Stimulated activated naive B cell treated with anti-CD40 and anti-IgM and Interleukin-4, amounts not matched to agents 10 μg/mL and 1 μg/mL and 100 μg/mL, for 72 hours (primary cell): ENCODE measurements at regions not wholly inside any gene's neighbourhood (a gene's known extent, or its start where the extent isn't known, plus 50 kb on each side); places are given as distances from the start of the nearest gene placed in this dataset.

ENCODE experiments used
- ATAC-seq, 2 donors: fragments of 150-1000 bp; cut with Tn5 transposase; replicated peaks; 2 replicates each; pipeline ENCODE4 v1.10.0; 2021; ENCODE audit warnings: moderate library complexity in 1 of 2
- DNase-seq: peaks from one replicate; pipeline ENCODE4 v3.0.0; 2021
- H3K27ac Mint-ChIP-seq: one replicate; pipeline ENCODE4 v1.8.0; 2022; ENCODE audit warnings: mild to moderate bottlenecking, mixed read lengths
- H3K27me3 Mint-ChIP-seq, 2 donors: one replicate each; pipeline ENCODE4 v1.8.0; 2022; ENCODE audit warnings: mixed read lengths in 2 of 2
- H3K36me3 Mint-ChIP-seq, 2 donors: one replicate each; pipeline ENCODE4 v1.8.0; 2022; ENCODE audit warnings: mixed read lengths in 2 of 2, mild to moderate bottlenecking in 1 of 2
- H3K4me1 Mint-ChIP-seq, 2 donors: one replicate each; pipeline ENCODE4 v1.8.0; 2022; ENCODE audit warnings: mixed read lengths in 2 of 2, mild to moderate bottlenecking in 1 of 2
- H3K4me3 Mint-ChIP-seq, 2 donors: one replicate each; pipeline ENCODE4 v1.8.0; 2022; ENCODE audit warnings: mild to moderate bottlenecking in 2 of 2, mixed read lengths in 2 of 2, moderate library complexity in 1 of 2
- H3K9me3 Mint-ChIP-seq, 2 donors: one replicate each; pipeline ENCODE4 v1.8.0; 2022; ENCODE audit warnings: mixed read lengths in 2 of 2, mild to moderate bottlenecking in 1 of 2

DNA sequence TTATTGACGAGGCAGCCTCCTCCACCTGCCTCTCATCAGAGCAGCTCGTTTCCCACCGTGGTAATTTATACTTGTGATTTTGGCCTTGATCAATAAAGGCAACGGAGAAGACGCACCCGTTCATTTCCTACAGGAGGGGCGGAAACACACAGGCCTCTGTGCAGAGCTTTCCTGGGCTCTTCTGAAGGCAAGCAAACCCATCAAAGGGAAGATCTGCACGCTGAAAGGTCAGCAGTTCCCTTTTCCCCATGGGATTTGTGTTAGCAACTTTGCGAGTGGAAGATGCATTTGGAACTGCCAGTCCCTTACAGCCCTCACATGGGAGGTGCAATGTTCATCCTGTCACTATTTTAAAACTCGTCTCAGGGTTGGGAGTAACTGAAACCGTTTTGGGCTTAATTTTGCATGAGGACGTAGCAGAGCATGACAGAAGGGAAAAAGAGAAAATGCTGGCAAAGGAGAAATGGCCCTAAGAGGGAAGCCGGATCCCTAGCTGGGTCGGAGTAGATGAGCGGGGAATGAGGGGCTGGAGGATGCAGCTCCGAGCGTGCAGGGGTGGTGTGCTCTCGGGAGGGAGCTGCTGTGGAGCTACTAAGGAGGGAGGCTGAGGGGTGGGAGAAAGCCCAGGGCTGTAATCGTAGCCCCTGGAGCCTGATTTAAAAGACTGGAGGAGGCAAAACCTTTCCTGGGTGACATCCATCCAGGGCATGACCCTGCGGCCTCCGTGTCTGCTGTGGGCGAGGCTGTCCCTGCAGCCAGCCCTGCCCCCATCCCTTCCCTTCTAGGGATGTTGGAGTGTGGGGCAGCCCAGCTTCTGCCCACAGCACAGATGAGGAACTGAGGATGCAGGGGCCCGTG, 111.1 kb upstream of the FAM20C start:
- Mint-ChIP-seq H3K4me1 (peaks cover 0 to 3% of the 10 kb centered on the region in 2 donors), H3K27me3 (peaks cover 7 to 27% of the 10 kb centered on the region in 2 donors), H3K4me3 (no peak overlapping the region), H3K27ac (no peak overlapping the region), H3K36me3 (no peaks in the 10 kb centered on the region), H3K9me3 (no peaks in the 10 kb centered on the region)
- ATAC-seq (no peak), DNase-seq (no peak)

DNA sequence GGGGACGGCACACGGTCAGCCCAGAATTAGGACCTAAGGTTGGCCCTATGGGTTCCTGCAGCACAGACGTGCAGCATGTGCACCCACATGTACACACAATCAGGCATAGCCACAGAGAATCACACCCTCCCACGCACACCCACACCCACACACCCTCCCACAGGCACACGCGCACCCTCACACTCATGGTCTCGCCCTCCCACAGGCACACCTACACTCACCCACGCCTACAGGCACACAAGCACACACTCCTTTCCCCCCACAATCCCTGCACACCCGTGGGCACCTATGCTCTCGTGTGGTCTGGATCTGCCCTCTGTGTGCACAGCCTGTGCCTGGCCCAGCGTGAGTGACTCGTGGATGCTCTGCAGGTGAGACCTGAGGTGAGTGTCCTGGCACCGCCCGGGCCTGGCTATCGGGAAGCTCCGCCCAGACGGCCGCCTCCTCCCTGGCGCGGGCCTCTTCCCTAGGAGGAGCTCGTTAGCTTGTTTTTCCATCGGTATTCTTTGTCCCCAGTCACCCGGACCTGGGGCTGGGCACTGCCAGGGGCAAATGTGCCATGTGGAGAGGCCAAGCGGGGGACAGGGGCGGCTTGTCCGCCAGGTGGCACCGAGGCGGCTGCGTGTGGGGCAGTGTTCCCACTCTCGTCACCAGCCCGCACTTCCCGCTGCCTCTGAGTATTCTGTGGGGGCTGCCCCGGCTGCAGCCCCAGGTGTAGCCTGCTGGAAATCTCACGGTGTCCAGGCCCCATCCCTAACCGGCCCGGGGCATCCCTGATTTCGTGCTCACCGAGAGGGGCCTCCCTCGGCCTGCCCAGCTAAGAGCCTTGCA, 110.2 kb upstream of the FAM20C start:
- peaks cover 0 to 3% of the 10 kb centered on the region in 2 donors for H3K4me1 Mint-ChIP-seq
- H3K27ac Mint-ChIP-seq = no peak overlapping the region
- ATAC-seq = no peak
- DNase-seq = no peak
- no peaks in the 10 kb centered on the region for H3K36me3 Mint-ChIP-seq
- no peak overlapping the region for H3K4me3 Mint-ChIP-seq
- no peaks in the 10 kb centered on the region for H3K9me3 Mint-ChIP-seq
- peaks cover 7 to 29% of the 10 kb centered on the region in 2 donors for H3K27me3 Mint-ChIP-seq

DNA sequence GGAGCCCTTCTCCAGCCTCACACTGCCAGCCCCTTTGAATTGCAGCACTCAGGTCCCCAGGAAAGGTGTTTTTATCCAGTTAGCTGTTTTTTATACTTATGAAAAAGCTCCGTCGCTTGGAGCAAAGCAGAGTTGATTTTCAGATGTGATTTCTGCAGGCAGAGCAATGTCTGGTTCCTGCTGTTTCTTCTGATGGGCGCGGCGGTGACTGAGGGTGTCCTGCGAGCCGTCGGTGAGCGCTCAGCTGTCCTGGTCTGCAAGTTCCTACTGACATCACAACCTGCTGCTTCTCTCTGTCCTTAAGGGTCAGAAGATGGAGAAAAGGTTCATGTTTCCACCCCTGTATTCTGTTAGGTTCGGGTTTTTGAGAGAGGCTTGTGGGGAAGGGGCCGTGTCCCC, 109.6 kb upstream of the FAM20C start:
- Mint-ChIP-seq H3K4me1 (peaks cover 0 to 3% of the 10 kb centered on the region in 2 donors), H3K27ac (no peak overlapping the region), H3K36me3 (no peaks in the 10 kb centered on the region), H3K27me3 (peaks cover 7 to 29% of the 10 kb centered on the region in 2 donors), H3K4me3 (no peak overlapping the region), H3K9me3 (no peaks in the 10 kb centered on the region)
- ATAC-seq (no peak), DNase-seq (no peak)

DNA sequence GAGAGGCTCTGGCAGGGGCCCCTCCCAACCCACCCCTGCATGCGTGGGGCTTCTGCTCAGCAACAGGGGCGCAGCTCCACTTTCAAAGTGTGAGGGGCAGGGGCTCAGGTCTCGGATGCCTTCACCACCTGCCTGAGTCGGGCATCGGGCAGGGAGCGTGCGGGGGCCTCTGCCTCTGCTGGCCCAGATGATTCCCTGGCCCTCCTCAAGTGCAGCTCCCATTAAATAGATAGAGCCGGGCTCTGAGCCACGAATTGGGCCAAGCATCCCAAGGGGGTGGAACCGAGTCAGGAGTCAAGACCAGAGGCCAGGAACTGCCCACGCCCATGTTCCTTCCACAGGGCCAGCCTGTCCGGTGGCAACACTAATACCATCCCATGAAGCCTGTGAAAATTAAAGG, 108.9 kb upstream of the FAM20C start:
- no peak for DNase-seq
- peaks cover 0 to 3% of the 10 kb centered on the region in 2 donors for H3K4me1 Mint-ChIP-seq
- ATAC-seq = no peak
- no peak overlapping the region for H3K27ac Mint-ChIP-seq
- H3K4me3 Mint-ChIP-seq = no peak overlapping the region
- no peaks in the 10 kb centered on the region for H3K9me3 Mint-ChIP-seq
- peaks cover 7 to 29% of the 10 kb centered on the region in 2 donors for H3K27me3 Mint-ChIP-seq
- no peaks in the 10 kb centered on the region for H3K36me3 Mint-ChIP-seq

DNA sequence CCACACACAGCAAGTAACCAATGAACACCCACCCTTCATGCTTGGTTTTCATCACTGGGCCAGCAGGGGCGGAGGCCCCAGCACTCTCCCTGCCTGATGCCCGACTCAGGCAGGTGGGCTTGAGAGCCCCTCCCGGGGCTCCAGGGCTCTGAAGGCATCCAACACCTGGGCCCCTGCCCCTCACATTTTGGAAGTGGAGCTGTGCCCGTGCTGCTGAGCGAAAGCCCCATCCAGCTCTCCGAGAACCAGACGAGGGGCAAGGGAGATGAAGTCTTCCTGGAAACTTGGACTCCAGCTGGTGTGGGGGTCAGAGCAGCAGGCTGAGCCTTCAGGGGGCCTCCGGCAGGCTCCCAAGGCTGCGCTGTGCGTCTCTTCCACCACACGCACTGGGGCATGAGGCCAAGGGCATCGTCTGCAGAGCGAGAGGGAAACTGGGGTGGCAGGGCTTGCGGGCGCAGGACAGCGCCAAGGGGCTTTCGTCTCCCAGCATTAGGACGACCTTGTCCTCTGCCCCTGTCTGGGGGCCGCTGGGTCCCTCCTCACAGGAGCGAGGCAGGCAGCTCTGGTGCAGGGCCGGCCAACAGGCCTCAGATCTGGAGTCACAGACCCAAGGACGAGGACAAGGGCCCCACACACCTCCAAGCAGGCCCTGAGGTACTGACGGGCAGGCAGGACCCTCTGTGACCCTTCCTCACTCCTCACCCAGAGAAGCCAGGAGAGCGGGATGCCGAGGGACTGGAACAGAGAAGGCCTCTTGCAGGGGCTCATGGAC, 108.3 kb upstream of the FAM20C start:
- no peak for ATAC-seq
- Mint-ChIP-seq H3K27me3 (peaks cover 7 to 29% of the 10 kb centered on the region in 2 donors), H3K4me3 (no peak overlapping the region), H3K36me3 (no peaks in the 10 kb centered on the region), H3K9me3 (no peaks in the 10 kb centered on the region), H3K4me1 (peaks cover 5 to 7% of the 10 kb centered on the region in 2 donors), H3K27ac (no peak overlapping the region)
- no peak for DNase-seq

DNA sequence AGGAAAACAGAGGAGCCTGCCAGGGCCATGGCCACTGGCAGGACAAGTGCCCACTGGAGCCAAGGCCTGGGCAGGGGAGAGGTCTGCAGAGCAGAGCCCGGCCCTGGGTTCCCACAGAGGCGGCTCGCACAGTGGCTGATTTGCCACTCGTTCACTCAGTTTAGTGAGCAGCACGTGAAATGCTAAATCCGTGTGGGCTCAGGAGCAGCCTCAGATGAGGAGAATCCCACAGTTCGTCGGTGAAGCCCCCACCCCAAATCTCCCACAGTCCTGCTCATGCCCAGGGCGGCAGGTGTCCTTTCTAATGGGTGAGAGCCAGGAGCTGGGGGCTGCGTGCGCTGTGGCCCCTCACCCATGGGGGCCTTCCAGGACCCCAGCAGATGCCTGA, 107.7 kb upstream of the FAM20C start:
- Mint-ChIP-seq H3K27ac (no peak overlapping the region), H3K36me3 (no peaks in the 10 kb centered on the region), H3K9me3 (no peaks in the 10 kb centered on the region), H3K4me1 (peaks cover 11 to 12% of the 10 kb centered on the region in 2 donors), H3K27me3 (peaks cover 7 to 29% of the 10 kb centered on the region in 2 donors), H3K4me3 (no peak overlapping the region)
- DNase-seq (no peak), ATAC-seq (no peak)

DNA sequence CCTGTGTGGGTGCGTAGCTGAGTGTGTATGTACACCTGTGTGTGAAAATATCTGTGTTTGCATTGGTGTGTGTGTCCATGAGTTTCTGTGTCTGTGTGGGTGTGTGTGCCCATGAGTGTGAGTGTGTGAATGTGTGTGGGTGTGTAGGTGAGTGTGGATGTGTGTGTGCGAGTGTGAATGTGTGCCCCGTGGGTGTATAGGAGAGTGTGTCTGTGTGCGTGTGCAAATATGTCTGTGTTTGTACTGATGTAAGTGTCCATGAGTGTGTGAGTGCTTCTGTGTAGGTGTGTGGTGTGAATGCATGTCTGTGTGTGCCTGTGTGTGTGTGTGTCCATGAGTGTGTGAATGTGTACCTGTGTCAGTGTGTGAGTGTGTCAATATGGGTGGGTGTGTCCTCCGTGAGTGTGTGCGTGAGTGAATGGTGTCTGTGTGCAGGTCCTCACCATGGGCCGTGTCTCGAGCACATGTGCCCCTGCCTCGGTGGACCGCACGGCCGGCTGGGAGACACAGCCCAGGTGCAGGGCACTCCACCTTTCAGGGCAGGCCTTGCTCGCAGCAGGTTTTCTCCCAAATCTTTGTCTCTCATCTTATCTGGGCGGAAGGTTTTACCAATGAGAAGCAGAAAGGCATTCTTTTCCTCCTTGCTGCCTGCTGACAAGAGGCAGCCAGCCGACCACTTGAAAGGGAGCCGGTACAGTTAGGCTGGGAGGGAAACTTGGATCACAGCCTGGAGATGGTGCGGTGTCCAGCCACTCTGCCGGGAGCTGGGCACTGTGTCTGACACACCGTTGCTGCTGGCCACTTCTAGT, 107.1 kb upstream of the FAM20C start:
- no peak overlapping the region for H3K27ac Mint-ChIP-seq
- H3K4me3 Mint-ChIP-seq = no peak overlapping the region
- H3K9me3 Mint-ChIP-seq = no peaks in the 10 kb centered on the region
- peaks cover 7 to 29% of the 10 kb centered on the region in 2 donors for H3K27me3 Mint-ChIP-seq
- peaks cover 14 to 17% of the 10 kb centered on the region in 2 donors for H3K4me1 Mint-ChIP-seq
- H3K36me3 Mint-ChIP-seq = no peaks in the 10 kb centered on the region
- DNase-seq = no peak
- ATAC-seq = no peak

DNA sequence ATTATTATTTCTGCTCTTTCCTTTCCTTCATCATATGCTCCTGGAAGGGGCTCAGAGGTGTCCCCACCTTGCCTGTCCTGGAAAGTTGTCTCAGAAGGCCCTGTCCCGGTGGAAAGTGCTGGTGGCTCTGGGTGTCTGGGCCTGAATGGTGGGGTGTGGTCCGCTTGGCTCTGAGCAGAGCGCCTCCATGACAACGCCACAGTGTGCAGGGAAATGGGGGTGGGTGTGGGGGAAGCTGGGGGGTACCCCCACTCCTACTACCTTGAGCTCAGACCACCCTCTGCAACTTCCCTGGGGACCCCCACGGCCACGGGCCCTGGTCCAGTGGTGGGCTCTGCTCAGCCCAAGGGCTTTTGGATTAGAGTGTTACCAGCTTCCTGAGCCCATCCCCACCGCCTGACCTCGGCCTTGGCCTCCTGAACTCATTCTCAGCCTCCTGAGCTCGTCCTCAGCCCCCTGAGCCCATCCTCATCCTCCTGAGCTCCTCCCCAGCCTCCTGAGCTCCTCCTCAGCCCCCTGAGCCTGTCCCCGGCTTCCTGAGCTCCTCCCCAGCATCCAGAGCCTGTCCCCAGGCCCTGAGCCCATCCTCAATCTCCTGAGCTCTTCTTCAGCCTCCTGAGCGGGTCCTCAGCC, 106.4 kb upstream of the FAM20C start:
- no peaks in the 10 kb centered on the region for H3K36me3 Mint-ChIP-seq

DNA sequence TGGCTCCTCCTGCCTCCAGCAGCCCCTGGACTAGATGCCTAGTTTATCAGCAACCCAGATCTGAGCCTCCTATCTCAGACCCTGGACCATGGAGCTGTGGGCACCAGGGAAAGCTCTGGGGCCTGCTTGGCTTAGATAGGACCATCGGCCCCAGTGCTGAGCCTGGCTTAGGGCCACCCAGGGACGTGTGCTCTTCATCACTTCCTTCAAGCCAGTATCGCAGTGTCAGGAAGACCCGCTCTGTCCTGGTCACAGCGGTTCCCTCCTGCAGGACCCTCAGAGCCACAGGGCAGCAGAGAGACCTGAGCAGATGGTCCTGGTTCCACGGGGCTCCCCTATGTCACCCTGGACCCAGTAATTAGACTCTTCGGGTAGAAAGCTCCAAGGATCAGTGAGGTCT, 105.7 kb upstream of the FAM20C start:
- H3K36me3 Mint-ChIP-seq = no peaks in the 10 kb centered on the region
- H3K9me3 Mint-ChIP-seq = no peaks in the 10 kb centered on the region
- H3K4me1 Mint-ChIP-seq = peaks cover 22 to 25% of the 10 kb centered on the region in 2 donors
- no peak overlapping the region for H3K27ac Mint-ChIP-seq
- H3K4me3 Mint-ChIP-seq = no peak overlapping the region
- DNase-seq = no peak
- H3K27me3 Mint-ChIP-seq = peaks cover 15 to 25% of the 10 kb centered on the region in 2 donors
- no peak for ATAC-seq

More for the DNA sequence above, 106.4 kb upstream of the FAM20C start:
- no peak for ATAC-seq
- Mint-ChIP-seq H3K4me1 (peaks cover 21 to 25% of the 10 kb centered on the region in 2 donors), H3K27me3 (peaks cover 10 to 26% of the 10 kb centered on the region in 2 donors), H3K4me3 (no peak overlapping the region), H3K9me3 (no peaks in the 10 kb centered on the region), H3K27ac (no peak overlapping the region)
- DNase-seq = no peak

DNA sequence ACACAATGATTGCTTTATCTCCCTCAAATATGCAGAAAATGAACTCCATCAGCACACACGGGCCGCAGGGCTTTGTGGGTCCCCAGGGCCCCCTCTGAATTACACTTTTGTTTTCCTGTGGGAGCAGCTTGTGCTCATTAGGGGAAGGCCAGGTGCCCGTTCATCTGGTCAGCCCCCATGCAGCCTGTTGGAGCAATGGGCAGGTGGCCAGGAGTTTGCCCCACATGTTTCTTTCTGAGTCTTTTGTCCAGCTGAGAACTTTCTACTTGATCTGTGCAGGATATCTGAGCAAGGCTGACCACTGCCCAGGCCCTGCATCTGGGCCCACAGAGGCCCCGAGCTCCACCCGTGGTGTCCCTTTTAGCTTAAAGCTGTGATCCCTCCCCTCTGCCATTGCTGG, 105.3 kb upstream of the FAM20C start:
- H3K9me3 Mint-ChIP-seq = no peaks in the 10 kb centered on the region
- peaks cover 20 to 25% of the 10 kb centered on the region in 2 donors for H3K4me1 Mint-ChIP-seq
- no peak overlapping the region for H3K27ac Mint-ChIP-seq
- no peaks in the 10 kb centered on the region for H3K36me3 Mint-ChIP-seq
- H3K4me3 Mint-ChIP-seq = no peak overlapping the region
- no peak for DNase-seq
- no peak for ATAC-seq
- peaks cover 16 to 25% of the 10 kb centered on the region in 2 donors for H3K27me3 Mint-ChIP-seq

DNA sequence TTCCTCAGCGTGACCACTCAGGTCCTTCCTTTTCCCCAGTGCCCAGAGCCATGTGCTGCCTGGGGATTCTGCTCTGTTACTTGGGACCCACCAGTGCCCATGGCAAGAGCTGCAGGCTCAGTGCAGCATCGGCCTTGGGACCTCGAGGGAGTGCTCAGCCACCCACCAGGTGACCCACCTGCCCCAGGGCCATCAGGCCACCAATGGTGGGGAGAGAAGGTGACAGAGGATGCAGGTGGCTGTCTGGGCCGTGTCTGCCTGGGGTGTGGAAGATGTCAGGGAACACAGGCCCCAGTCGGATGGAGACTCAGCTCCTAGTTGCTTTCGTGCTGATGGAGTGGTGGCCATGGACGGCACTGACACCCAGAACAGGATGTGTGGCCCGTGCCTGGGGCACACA, 104.7 kb upstream of the FAM20C start:
- DNase-seq (no peak), ATAC-seq (no peak)
- H3K36me3 Mint-ChIP-seq = no peaks in the 10 kb centered on the region
- no peak overlapping the region for H3K27ac Mint-ChIP-seq
- H3K4me3 Mint-ChIP-seq = no peak overlapping the region
- H3K27me3 Mint-ChIP-seq = peaks cover 18 to 30% of the 10 kb centered on the region in 2 donors
- H3K9me3 Mint-ChIP-seq = no peaks in the 10 kb centered on the region
- H3K4me1 Mint-ChIP-seq = peaks cover 19 to 25% of the 10 kb centered on the region in 2 donors

DNA sequence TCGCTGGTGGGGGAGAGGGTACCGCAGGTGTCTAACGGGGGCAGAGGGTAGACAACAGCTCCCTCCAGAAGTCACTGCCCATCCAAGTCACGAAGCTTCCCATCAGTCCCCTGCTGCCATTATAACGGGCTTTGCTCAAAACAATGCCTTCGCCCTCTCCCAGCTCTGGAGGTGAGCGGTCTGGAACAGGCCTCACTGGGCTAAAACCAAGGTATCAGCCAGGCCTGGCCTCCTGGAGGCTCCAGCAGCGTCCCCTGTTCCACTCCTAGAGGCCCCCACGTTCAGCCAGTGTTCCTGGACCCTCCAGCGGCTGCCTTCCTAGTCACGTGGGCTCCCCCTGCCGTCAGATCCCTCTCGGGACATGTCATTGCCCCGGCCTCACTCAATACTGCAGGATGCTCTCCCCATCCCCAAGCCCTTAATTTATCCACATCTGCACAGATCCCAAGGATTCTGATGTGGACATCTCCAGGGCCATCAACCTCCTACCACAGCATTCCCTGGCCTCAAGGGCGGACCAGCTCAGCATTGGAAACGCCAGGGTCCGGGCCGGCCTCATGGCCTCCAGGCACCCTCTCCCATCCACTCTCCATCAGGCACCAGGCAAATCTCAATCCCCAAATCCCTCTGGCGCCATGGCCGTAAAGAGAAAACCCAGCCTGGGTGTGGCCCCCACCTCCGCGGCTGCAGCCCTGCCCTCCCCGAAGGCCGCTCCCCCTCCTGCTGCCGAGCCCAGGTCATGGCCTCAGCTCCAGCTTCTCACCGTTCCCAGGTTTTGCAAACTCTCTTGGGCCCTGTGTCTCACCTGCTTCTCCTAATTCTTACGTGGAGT, 104.1 kb upstream of the FAM20C start:
- Mint-ChIP-seq H3K36me3 (no peaks in the 10 kb centered on the region), H3K9me3 (no peaks in the 10 kb centered on the region), H3K4me1 (peaks cover 19 to 25% of the 10 kb centered on the region in 2 donors), H3K4me3 (no peak overlapping the region), H3K27ac (peak overlapping the region; percentile 57), H3K27me3 (peaks cover 18 to 29% of the 10 kb centered on the region in 2 donors)
- ATAC-seq = no peak
- DNase-seq = no peak

DNA sequence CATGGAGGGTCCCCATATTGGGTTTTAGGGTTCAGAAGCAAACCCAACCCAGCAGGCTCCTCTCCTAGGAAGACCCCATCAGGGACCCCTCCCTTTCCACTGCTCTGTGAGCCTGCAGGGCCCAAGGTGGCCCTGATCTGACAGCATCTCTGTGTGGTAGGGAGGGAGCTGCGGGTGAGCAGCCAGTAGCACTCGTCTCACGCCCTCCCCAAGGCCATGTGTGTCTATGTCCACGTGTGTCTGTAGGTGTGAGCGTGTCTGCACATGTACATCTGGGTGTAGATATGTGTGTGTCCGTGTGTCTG, 103.5 kb upstream of the FAM20C start:
- ATAC-seq = peak in 1 of 2 donors; percentile 5
- H3K4me3 Mint-ChIP-seq = no peak overlapping the region

More for the DNA sequence above, 103.5 kb upstream of the FAM20C start:
- Mint-ChIP-seq H3K27me3 (peaks cover 18 to 32% of the 10 kb centered on the region in 2 donors), H3K4me1 (peaks cover 19 to 25% of the 10 kb centered on the region in 2 donors), H3K36me3 (no peaks in the 10 kb centered on the region), H3K27ac (peak overlapping the region; percentile 57), H3K9me3 (no peaks in the 10 kb centered on the region)
- no peak for DNase-seq
